Memory B cell (primary cell): ENCODE measurements at regions not wholly inside any gene's neighbourhood (a gene's known extent, or its start where the extent isn't known, plus 50 kb on each side); places are given as distances from the start of the nearest gene placed in this dataset.
"Not testable (repeated sequence)": the region's sequence is repeated elsewhere in the genome, so short reads cannot be mapped to it uniquely, and the experiment has no call there.

Experiments used
- ATAC-seq: fragments of 150-1000 bp; cut with Tn5 transposase; 2 replicates; pipeline ENCODE4 v1.10.0; 2021; ENCODE audit warnings: low read depth, mild to moderate bottlenecking, moderate library complexity
- DNase-seq, 2 donors: peaks; one replicate each; pipeline ENCODE4 v3.0.0; 2022; ENCODE audit warnings: low spot score in 2 of 2
- H3K27ac Mint-ChIP-seq: one replicate; pipeline ENCODE4 v1.8.0; 2022; ENCODE audit warnings: mild to moderate bottlenecking, moderate library complexity, mixed read lengths
- H3K27me3 Mint-ChIP-seq: one replicate; pipeline ENCODE4 v1.8.0; 2022; ENCODE audit warnings: mixed read lengths
- H3K36me3 Mint-ChIP-seq: one replicate; pipeline ENCODE4 v1.8.0; 2022; ENCODE audit warnings: mild to moderate bottlenecking, mixed read lengths
- H3K4me1 Mint-ChIP-seq: one replicate; pipeline ENCODE4 v1.8.0; 2022; ENCODE audit warnings: mixed read lengths
- H3K4me3 Mint-ChIP-seq: one replicate; pipeline ENCODE4 v1.8.0; 2022; ENCODE audit warnings: mild to moderate bottlenecking, moderate library complexity, mixed read lengths
- H3K9me3 Mint-ChIP-seq: one replicate; pipeline ENCODE4 v1.8.0; 2022; ENCODE audit warnings: mixed read lengths

GRCh38 chr17:77800816-77801215, 157.7 kb upstream of the TNRC6C start:
- no peak for ATAC-seq
- Mint-ChIP-seq H3K4me1 (no peaks in the 10 kb centered on the region), H3K9me3 (no peaks in the 10 kb centered on the region), H3K27ac (no peak overlapping the region), H3K36me3 (no peaks in the 10 kb centered on the region), H3K27me3 (peaks cover 46% of the 10 kb centered on the region), H3K4me3 (no peak overlapping the region)
- no peak for DNase-seq

DNA sequence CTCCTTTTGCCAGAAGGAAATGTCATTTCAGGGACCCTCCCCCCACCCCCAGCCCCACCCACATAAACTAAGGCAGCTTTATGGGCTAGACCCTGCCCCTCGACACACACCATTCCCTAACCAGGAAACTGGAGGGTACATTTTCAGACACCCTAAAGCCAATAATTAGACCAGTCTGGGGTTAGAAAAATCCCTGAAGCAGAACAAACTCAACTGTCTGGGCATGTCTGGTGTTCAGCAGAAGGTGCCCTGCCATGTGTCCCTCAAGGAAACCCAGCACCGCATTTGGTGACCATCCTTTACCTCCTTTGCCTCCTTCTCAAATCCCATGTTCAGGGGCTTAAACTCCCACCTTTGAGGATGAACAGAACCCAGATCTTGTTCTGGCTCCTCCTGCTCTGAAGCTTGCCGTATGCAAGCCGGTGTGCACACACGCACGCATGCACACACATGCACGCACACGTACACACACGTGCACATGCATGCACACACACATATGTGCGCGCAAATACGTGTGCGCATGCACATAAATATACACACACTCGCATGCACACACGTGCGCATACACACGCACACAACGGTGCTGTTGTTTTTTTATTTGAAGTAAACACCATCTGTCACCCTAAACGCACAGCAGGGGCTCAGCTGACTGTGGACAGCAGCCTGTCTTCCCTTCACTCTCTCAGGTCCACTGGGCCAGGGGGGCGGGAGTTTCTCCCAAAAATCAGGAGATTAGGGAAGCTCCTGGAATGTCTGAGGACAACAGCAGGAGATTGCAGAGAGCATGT, 156.8 kb upstream of the TNRC6C start:
- Mint-ChIP-seq H3K27ac (no peak overlapping the region), H3K4me3 (no peak overlapping the region)

GRCh38 chr17:77802333-77802615, 156.2 kb upstream of the TNRC6C start:
- no peak overlapping the region for H3K27ac Mint-ChIP-seq

More for the DNA sequence above, 156.8 kb upstream of the TNRC6C start:
- H3K36me3 Mint-ChIP-seq, result no peaks in the 10 kb centered on the region
- no peaks in the 10 kb centered on the region for H3K4me1 Mint-ChIP-seq
- DNase-seq (no peak), ATAC-seq (no peak)
- H3K27me3 Mint-ChIP-seq, result peaks cover 42% of the 10 kb centered on the region
- H3K9me3 Mint-ChIP-seq, result no peaks in the 10 kb centered on the region

DNA sequence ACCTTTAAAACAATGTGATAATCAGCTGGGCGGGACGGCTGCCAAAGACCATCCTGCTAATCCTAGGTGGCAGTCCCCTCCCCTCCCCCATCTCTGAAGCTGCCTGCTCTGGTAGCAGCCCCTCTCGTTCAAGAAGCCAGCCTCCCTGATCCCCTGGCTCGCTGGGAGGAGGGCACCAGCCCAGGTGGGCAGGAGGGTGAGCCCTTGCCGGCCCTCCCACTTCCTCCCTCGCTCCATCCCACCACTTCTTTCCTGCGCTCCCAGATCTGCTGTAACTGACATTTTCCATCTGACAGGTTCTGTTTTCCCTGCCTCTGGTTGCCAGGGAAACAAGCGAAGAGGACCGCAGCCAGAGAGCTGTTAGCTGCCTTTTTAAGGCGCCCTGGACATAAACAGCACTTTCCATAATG, 155.7 kb upstream of the TNRC6C start:
- no peak for DNase-seq
- H3K27me3 Mint-ChIP-seq, result peaks cover 35% of the 10 kb centered on the region
- H3K27ac Mint-ChIP-seq, result no peak overlapping the region
- no peaks in the 10 kb centered on the region for H3K4me1 Mint-ChIP-seq
- no peaks in the 10 kb centered on the region for H3K9me3 Mint-ChIP-seq
- no peaks in the 10 kb centered on the region for H3K36me3 Mint-ChIP-seq
- ATAC-seq, result no peak
- H3K4me3 Mint-ChIP-seq, result no peak overlapping the region

More at GRCh38 chr17:77802333-77802615, 156.2 kb upstream of the TNRC6C start:
- no peak for DNase-seq
- Mint-ChIP-seq H3K4me3 (no peak overlapping the region), H3K27me3 (peaks cover 37% of the 10 kb centered on the region), H3K36me3 (no peaks in the 10 kb centered on the region), H3K4me1 (no peaks in the 10 kb centered on the region), H3K9me3 (no peaks in the 10 kb centered on the region)
- ATAC-seq, result no peak

DNA sequence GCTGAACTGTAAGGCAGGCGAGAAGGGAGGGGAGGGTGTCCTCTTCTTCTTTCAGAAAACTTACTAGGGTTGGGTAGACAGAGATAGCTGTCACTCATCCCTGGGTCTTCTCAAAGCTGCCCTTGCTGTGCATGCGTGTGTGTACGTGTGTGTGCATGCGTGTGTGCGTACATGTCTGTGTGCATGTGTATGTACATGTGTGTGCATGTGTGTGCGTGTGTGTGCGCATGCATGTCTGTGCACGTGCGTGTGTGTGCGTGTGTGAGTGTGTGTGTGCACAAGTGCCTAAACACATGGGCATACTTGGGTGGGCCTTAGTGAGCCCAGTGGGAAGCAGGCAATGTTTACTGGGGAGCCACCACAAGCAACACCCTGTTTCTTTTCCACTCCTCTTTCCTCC, 154.8 kb upstream of the TNRC6C start:
- Mint-ChIP-seq H3K9me3 (no peaks in the 10 kb centered on the region), H3K27ac (no peak overlapping the region), H3K36me3 (no peaks in the 10 kb centered on the region), H3K27me3 (peaks cover 33% of the 10 kb centered on the region), H3K4me1 (no peaks in the 10 kb centered on the region), H3K4me3 (no peak overlapping the region)
- ATAC-seq, result no peak
- DNase-seq, result no peak

DNA sequence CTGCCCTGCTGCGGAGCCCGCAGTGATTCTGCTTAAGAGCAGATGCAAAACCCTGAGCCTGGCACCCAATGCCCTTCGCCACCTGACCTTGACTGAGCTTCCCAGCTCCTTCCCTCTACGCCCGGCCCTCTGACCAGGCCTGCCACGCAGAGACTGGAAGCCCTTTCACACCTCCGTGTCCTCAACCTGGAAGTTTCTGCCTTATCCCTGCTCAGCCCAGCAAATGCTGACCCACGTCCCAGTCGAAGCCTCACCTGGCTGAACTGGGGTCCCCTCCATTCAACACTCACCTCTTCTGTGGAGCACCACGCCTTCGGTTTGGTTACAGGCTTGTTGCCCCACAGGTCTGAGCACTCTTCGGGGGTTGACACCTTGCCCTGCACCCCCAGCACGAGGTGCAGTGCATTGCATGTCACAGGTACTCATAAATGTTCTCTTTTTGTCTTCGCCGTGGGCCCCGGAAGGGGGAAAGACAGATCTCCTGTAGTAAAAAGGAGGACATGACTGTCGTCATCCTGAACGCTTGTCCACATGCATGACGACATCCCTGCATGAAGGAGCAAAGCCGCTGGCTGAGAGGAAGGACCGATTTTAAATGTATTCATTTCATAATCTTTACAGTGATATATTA, 153.6 kb upstream of the TNRC6C start:
- H3K9me3 Mint-ChIP-seq, result no peaks in the 10 kb centered on the region
- no peaks in the 10 kb centered on the region for H3K36me3 Mint-ChIP-seq
- H3K4me3 Mint-ChIP-seq, result no peak overlapping the region
- DNase-seq (no peak), ATAC-seq (no peak)
- H3K4me1 Mint-ChIP-seq, result no peaks in the 10 kb centered on the region
- H3K27ac Mint-ChIP-seq, result no peak overlapping the region
- H3K27me3 Mint-ChIP-seq, result peaks cover 31% of the 10 kb centered on the region

- not testable (repeated sequence) for ATAC-seq, H3K9me3 Mint-ChIP-seq, H3K4me3 Mint-ChIP-seq, H3K36me3 Mint-ChIP-seq, DNase-seq, H3K4me1 Mint-ChIP-seq, H3K27ac Mint-ChIP-seq
- H3K27me3 Mint-ChIP-seq, result peaks cover 28% of the 10 kb centered on the region
These were observed 152.5 kb upstream of the TNRC6C start for GRCh38 chr17:77805970-77806369.

- ATAC-seq, result no peak
- Mint-ChIP-seq H3K36me3 (no peaks in the 10 kb centered on the region), H3K27ac (no peak overlapping the region), H3K27me3 (peaks cover 22% of the 10 kb centered on the region), H3K9me3 (no peaks in the 10 kb centered on the region), H3K4me3 (no peak overlapping the region), H3K4me1 (no peaks in the 10 kb centered on the region)
- no peak for DNase-seq
These were observed 151.3 kb upstream of the TNRC6C start for GRCh38 chr17:77807051-77807745.

GRCh38 chr17:77807746-77808441, 150.6 kb upstream of the TNRC6C start:
- no peaks in the 10 kb centered on the region for H3K9me3 Mint-ChIP-seq
- no peak for DNase-seq
- H3K27me3 Mint-ChIP-seq, result peaks cover 18% of the 10 kb centered on the region
- no peaks in the 10 kb centered on the region for H3K36me3 Mint-ChIP-seq
- no peak overlapping the region for H3K27ac Mint-ChIP-seq
- ATAC-seq, result no peak
- no peak overlapping the region for H3K4me3 Mint-ChIP-seq
- no peaks in the 10 kb centered on the region for H3K4me1 Mint-ChIP-seq

DNA sequence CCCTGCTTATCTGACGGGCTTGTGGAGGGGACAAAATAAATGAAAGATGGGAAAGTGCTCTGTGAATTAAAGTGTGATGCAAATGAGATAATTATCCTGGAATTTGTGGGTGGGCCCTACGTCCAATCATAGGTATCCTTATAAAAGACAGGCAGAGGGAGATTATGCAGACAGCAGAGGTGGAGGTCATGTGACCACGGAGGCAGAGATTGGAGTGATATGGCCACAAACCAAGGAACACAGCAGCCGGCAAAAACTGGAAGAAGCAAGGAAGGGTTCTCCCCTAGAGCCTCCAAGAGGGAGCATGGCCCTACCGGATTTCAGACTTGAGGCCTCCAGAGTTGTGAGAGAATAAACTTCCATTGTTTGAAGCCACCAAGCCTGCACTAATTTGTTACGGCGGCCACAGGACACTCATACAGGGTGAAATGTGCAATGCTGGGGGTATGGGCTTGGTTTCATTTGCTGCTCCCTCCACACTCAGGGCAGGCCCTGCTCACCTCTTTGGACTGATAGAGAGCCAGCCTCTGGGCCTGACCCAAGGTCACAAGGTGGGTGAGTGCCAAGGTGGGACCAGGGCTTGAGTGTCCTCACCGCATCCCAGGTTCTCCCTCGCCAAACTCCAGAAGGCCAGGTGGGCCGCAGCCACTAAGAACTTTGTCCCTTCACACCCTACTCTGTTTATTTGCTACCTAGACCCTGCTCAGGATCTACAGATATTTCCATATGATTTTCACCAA, 149.6 kb upstream of the TNRC6C start:
- H3K4me3 Mint-ChIP-seq, result no peak overlapping the region
- ATAC-seq (no peak), DNase-seq (no peak)

DNA sequence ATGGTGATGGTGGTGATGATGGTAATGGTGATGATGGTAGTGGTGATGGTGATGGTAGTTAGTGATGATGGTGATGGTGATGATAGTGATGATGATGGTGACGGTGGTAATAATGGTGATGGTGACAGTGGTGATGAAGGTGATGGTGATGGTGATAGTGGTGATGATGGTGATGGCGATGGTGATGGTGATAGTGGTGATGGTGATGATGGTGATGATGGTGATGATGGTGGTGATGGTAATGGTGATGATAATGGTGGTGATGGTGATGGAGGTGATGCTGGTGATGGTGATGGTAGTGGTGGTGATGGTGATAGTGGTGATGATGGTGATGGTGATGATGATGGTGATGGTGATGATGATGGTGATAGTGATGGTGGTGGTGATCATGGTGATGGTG, 148.7 kb upstream of the TNRC6C start:
- no peaks in the 10 kb centered on the region for H3K4me1 Mint-ChIP-seq
- DNase-seq, result no peak
- no peak overlapping the region for H3K4me3 Mint-ChIP-seq
- no peaks in the 10 kb centered on the region for H3K36me3 Mint-ChIP-seq
- H3K27me3 Mint-ChIP-seq, result peaks cover 9% of the 10 kb centered on the region
- ATAC-seq, result no peak
- no peak overlapping the region for H3K27ac Mint-ChIP-seq
- no peaks in the 10 kb centered on the region for H3K9me3 Mint-ChIP-seq

More for the DNA sequence above, 149.6 kb upstream of the TNRC6C start:
- no peaks in the 10 kb centered on the region for H3K9me3 Mint-ChIP-seq
- peaks cover 18% of the 10 kb centered on the region for H3K27me3 Mint-ChIP-seq
- no peak overlapping the region for H3K27ac Mint-ChIP-seq
- no peaks in the 10 kb centered on the region for H3K4me1 Mint-ChIP-seq
- no peaks in the 10 kb centered on the region for H3K36me3 Mint-ChIP-seq

- Mint-ChIP-seq H3K27ac (no peak overlapping the region), H3K4me3 (no peak overlapping the region), H3K9me3 (no peaks in the 10 kb centered on the region), H3K36me3 (no peaks in the 10 kb centered on the region), H3K27me3 (peaks cover 6% of the 10 kb centered on the region), H3K4me1 (no peaks in the 10 kb centered on the region)
- ATAC-seq (no peak), DNase-seq (no peak)
These were observed 148.0 kb upstream of the TNRC6C start for GRCh38 chr17:77810536-77810935.

- Mint-ChIP-seq H3K4me3 (no peak overlapping the region), H3K27ac (no peak overlapping the region), H3K27me3 (peaks cover 6% of the 10 kb centered on the region), H3K36me3 (no peaks in the 10 kb centered on the region), H3K4me1 (no peaks in the 10 kb centered on the region), H3K9me3 (no peaks in the 10 kb centered on the region)
- ATAC-seq (no peak), DNase-seq (no peak)
These were observed 147.0 kb upstream of the TNRC6C start for GRCh38 chr17:77811521-77811920.
